ENCODE measurements at regions not wholly inside any gene's neighbourhood (a gene's known extent, or its start where the extent isn't known, plus 50 kb on each side); places are given as distances from the start of the nearest gene placed in this dataset.

GRCh38 chr21:35582731-35583130 lies 477.6 kb downstream of the SETD4 start:
- no peak for TF ChIP-seq CTCF (IDR thresholded peaks at IDR 0.05; ENCODE audit: insufficient read depth, low read length)
- no peak for TF ChIP-seq REST (IDR thresholded peaks at IDR 0.05; ENCODE audit: insufficient replicate concordance, low read depth)
- TF ChIP-seq POLR2AphosphoS5 (IDR thresholded peaks at IDR 0.05; ENCODE audit: low read depth) = no peak
- TF ChIP-seq SPI1 (IDR thresholded peaks at IDR 0.05; ENCODE audit: borderline replicate concordance, low read depth) = no peak

All from HL-60 (cell line).